GM18508 (cell line): ENCODE measurements at regions not wholly inside any gene's neighbourhood (a gene's known extent, or its start where the extent isn't known, plus 50 kb on each side); places are given as distances from the start of the nearest gene placed in this dataset.

Source experiments
- ATAC-seq: cut with Tn5 transposase; IDR thresholded peaks from one replicate; pipeline ENCODE4 v1.9.1; 2021; ENCODE audit warnings: moderate number of reproducible peaks; ENCODE audit not compliant: insufficient read depth, unreplicated experiment

DNA sequence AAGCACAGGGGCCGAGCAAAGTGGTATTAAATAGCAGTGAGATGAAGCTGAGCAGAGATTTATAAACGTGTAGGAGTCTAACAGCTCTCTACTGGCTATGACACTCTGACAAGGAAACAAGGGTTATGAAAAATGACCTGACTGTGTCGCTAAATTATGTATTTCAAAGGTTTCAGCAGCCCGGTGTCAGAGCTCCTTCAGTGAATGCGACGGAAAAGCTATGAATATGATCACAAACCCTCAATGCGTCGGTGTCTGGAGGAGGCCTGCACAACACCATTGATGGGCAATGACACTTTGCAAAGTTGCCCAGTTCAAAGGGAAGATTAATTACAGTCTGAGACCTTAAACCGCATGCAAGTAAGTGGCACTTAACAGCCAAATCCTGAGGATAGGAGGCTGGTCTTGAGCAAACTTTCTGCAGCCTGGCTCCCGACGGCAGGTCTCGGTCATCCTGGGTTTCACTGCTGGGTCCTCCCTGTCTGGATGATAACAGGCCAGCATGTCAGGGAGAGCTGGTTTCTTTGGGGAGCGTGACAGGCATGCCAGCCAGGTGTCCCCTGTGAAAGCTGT lies 615.1 kb upstream of the SALL3 start:
- no peak for ATAC-seq

DNA sequence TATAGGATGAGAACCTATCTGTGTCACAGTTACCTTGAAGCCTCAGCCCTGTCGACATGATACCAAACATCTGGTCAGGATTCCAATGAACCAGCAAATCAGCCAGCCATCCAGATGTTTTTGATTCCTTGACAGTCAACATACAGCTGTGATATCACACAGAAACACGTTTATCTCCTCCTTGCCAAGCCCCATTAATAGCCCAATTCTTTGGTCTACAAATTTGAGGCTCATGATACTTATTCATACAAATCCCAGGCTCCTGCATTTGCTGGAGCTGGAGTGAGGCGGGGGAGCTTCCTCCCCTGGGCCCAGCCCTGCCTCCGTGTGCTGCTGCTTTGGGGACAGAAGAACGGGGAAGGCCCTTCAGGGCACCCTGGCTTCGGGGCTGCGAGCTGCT lies 611.6 kb upstream of the SALL3 start:
- no peak for ATAC-seq

DNA sequence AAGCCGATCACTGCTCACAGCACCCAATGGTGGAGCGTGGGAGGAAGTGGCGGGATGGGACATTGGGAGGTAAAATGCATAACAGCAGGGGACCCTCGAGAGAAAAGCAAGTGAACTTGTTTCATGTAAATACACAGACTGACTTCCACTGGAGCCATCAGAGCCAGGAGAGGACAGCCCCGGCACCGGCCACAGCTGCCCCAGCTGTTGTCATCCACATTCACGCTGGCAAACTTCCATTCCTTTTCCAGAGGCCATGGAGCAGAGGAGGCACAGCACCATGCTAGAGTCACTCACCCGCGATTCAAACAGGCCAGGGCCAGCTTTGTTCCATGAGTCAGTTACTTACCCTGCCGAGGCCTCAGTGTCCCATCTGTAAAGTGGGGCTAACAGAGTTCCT lies 610.9 kb upstream of the SALL3 start:
- no peak for ATAC-seq

DNA sequence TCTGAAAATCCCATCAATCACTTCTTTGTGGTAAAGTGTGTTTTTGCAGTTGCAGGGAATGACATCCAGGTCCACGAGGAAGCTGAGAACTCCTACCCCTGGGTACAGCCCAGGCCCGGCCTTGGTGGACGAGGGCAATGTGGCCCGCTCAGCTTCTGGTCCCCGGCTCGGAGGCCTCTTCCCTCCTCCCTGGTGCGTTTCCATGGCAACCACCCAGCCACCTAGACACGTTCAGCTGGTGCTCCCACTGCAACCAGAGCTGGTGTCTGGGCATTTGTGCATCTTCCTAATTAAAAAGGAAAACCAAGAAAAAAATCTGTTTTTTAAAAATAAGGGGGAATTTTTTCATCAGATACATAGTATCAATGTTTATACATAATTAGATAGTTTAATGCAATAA lies 603.6 kb upstream of the SALL3 start:
- ATAC-seq: no peak

DNA sequence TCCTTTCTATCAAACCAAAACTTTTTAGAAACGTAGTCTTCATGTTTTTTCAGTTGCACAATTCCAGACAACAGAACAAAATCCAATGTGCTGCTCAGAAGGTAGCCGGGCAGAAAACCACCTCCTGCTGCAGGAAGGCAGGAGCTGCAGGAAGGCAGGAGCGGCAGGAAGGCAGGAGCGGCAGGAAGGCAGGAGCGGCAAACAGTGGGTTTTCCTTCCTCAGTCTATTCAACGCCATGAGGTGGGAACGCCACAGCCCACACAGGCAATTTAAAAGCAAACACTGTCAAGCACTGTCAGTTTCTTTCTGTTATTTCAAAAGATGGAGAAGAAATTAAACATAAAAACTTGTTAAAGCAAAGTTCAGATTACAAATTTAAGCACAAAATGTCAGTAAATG lies 601.2 kb upstream of the SALL3 start:
- no peak for ATAC-seq

GRCh38 chr18:78378983-78379382 lies 600.6 kb upstream of the SALL3 start:
- no peak for ATAC-seq

DNA sequence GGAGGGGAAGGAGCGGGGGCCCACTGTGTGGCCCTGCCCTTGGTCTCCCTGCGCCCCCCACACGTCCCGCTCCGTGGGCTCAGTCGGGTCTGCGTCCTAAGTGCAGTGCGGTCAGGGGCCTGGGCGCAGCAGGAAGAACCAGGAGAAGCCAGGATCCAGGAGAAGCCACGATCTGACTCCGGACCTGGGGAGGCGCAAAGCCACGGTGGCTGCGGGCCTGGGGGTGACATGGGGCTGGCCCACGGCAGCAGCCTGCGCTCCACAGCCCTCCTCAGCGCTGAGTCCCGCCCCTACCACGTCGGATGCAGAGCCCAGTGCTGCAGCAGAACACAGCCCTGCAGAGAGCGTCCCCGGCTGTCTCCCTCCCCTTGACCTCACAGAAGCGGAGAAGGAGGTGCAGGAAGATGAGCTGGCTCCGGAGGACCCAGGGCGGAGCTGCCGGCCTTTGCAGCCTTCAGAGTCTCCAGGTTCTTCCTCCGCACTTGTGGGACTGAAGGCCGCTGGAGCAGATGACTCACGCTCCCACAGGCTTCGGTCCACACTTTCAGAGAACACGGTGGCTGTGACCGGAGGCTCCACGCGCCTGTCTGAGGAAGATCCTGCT lies 589.2 kb upstream of the SALL3 start:
- no peak for ATAC-seq

GRCh38 chr18:78390952-78391348 lies 588.7 kb upstream of the SALL3 start:
- ATAC-seq: no peak

DNA sequence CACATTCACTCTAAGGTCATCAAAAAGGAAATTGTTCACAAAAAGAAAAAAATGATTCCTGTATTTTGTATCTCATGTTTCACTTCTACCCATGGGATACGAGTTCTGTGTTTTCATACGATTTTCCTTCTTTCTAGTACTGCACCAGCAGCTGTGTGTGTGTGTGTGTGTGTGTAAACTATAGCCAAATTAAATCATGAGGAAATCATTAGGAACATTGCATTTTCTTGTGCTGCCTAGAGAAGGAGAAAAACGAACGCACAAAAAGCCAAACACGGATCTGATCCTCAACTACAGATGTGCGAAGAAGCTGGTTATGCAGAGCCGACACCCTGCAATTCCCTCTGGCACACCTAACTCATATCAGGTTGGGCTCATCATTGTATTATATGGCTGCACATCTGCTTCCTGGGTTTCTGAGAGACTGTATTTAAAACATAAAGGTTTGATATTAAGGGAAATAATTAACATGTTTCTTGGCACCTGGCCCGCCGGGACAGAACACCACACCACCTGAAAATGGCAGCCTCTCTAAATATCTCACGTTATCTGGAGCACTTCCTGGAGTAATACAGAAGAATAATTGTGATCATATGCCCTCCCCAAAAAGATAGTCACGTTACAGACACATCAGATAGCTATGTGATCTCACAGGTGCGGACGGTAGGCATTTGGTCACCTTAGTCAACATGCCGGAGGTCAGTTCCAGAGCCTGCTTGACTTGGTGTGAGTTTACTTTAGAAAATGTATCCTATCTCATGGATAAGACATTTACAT lies 586.3 kb upstream of the SALL3 start:
- no peak for ATAC-seq

GRCh38 chr18:78396077-78396476 lies 583.5 kb upstream of the SALL3 start:
- ATAC-seq: no peak

DNA sequence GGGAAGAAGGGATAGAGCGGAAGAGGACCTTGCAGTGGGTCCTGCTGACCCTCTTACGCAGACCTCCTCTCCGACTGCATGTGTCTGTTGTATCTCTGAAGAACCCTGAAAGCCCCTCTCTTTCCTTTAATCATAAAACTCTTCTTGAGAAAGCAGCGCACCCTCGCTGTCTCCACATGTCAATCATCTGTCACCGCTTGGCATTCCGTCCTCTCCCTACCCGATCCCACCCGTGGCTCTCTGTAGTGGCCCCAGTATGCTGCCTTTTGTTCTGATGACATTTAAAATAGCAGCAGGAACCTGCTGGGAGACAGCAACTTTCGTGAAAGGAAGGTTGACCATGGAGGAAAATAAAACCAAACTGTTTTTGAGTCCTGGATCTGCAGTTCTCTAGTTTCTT lies 582.9 kb upstream of the SALL3 start:
- ATAC-seq: no peak

GRCh38 chr18:78399992-78400503 lies 579.6 kb upstream of the SALL3 start:
- no peak for ATAC-seq

GRCh38 chr18:78402440-78402839 lies 577.2 kb upstream of the SALL3 start:
- no peak for ATAC-seq

- no peak for ATAC-seq
These were observed 576.7 kb upstream of the SALL3 start for GRCh38 chr18:78402966-78403365.

- ATAC-seq: no peak
These were observed 576.2 kb upstream of the SALL3 start for GRCh38 chr18:78403371-78403770.

DNA sequence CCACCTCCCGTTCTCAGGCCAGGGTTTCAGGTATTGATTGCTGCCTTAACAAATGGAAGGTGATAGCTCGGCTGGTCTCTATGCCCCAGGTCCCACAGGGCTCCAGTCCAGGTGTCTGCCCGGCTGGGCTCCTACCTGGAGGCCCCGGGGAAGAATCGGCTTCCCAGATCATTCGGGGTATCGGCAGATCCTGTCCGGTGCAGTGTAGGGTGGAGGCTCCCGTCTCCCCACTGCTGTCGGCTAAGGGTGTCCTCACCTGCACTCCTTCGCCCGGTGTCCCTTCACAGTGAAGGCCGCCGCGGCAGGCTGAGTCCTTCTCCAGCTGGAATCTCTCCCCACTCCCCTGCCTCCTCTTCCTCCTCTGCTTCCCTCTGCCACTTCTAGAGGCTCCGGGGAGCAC lies 573.9 kb upstream of the SALL3 start:
- ATAC-seq: no peak

GRCh38 chr18:78406743-78407465 lies 572.7 kb upstream of the SALL3 start:
- ATAC-seq: no peak

DNA sequence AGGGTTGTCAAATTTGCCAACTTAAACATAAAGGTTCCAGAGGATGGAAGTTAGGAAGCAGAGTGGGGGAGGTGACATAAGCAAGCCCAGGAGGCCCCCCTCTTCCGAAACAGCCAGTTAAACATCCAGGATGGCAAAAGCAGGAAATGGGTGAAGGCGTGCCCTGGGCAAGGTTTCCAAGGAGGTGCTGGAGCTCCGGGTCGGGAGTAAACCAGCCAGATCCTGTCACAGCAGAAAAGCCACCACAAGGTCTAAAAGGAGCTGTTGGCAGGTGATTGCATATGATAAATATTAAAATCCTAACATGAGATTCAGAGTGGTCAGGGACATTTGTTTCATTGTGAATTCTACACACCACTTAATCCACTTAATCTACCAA lies 572.2 kb upstream of the SALL3 start:
- ATAC-seq: no peak

DNA sequence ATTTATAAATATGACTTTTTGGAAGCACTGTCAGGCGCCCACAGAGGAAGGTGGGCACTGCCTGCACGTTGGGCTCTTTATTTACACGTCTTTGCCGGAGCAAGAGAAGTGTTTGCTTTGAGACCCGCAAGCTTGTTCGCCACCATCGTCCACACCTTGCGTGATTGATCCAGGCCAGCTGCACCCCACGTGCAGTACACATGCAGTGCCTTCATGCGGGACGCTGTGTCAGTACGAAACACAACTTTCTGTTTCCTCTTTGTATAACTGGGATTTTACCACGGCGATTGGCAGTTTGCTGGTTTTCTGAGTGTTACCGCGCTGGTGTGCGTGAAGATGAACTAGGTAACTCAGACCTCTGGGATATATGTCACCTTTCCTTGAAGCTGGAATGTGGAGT lies 571.0 kb upstream of the SALL3 start:
- no peak for ATAC-seq

- ATAC-seq: no peak
These were observed 569.4 kb upstream of the SALL3 start for GRCh38 chr18:78410094-78410786.
